Astrocyte (in vitro differentiated cells and primary cell): ENCODE measurements at regions not wholly inside any gene's neighbourhood (a gene's known extent, or its start where the extent isn't known, plus 50 kb on each side); places are given as distances from the start of the nearest gene placed in this dataset.

Experiments
- DNase-seq: peaks from one replicate; pipeline ENCODE4 v3.0.0-alpha.2; 2010; ENCODE audit warnings: low read depth
- FAIRE-seq: peaks from 2 replicates; lab custom pipeline; 2011; peaks lifted over from hg19 to GRCh38; lab: Jason Lieb, UNC
- H2AFZ ChIP-seq: 2 replicates; pipeline ENCODE4 v1.6.0; 2012; ENCODE audit warnings: low read depth, low read length, inconsistent platforms
- H3K27ac ChIP-seq: 2 replicates; pipeline ENCODE4 v1.5.1; 2011; ENCODE audit warnings: low read depth, low read length, inconsistent platforms
- H3K27me3 ChIP-seq: 2 replicates; pipeline ENCODE4 v1.6.0; 2011; ENCODE audit warnings: low read length, inconsistent platforms; ENCODE audit not compliant: insufficient read depth
- H3K36me3 ChIP-seq: 2 replicates; pipeline ENCODE4 v1.5.1; 2011; ENCODE audit warnings: low read length, inconsistent platforms; ENCODE audit not compliant: insufficient read depth
- H3K4me1 ChIP-seq: 2 replicates; pipeline ENCODE4 v1.5.1; 2011; ENCODE audit warnings: low read length, inconsistent platforms; ENCODE audit not compliant: insufficient read depth
- H3K4me2 ChIP-seq: 2 replicates; pipeline ENCODE4 v1.6.0; 2012; ENCODE audit warnings: low read length, inconsistent platforms
- H3K4me3 ChIP-seq: 2 replicates; pipeline ENCODE4 v1.5.1; 2011; ENCODE audit warnings: low read depth, mild to moderate bottlenecking, low read length, inconsistent platforms; ENCODE audit not compliant: insufficient read depth
- H3K79me2 ChIP-seq: 2 replicates; pipeline ENCODE4 v1.6.0; 2012; ENCODE audit warnings: mild to moderate bottlenecking, low read length, inconsistent platforms; ENCODE audit not compliant: insufficient read depth
- H3K9ac ChIP-seq: 2 replicates; pipeline ENCODE4 v1.6.0; 2012; ENCODE audit warnings: mild to moderate bottlenecking, low read length, inconsistent platforms
- H3K9me3 ChIP-seq: 2 replicates; pipeline ENCODE4 v1.5.1; 2012; ENCODE audit warnings: low read depth, mild to moderate bottlenecking, low read length, inconsistent platforms; ENCODE audit not compliant: insufficient read depth
- H4K20me1 ChIP-seq: 2 replicates; pipeline ENCODE4 v1.6.0; 2012; ENCODE audit warnings: low read length, inconsistent platforms; ENCODE audit not compliant: insufficient read depth
- H3K27ac Mint-ChIP-seq: one replicate; pipeline ENCODE4 v1.8.0; 2021; ENCODE audit warnings: mild to moderate bottlenecking, mixed read lengths; ENCODE audit not compliant: unreplicated experiment
- H3K27me3 Mint-ChIP-seq: one replicate; pipeline ENCODE4 v1.8.0; 2021; ENCODE audit warnings: low read depth, mixed read lengths; ENCODE audit not compliant: unreplicated experiment
- H3K36me3 Mint-ChIP-seq: one replicate; pipeline ENCODE4 v1.8.0; 2021; ENCODE audit warnings: low read depth, mixed read lengths; ENCODE audit not compliant: unreplicated experiment
- H3K4me1 Mint-ChIP-seq: one replicate; pipeline ENCODE4 v1.8.0; 2021; ENCODE audit warnings: low read depth, mixed read lengths; ENCODE audit not compliant: unreplicated experiment
- H3K4me3 Mint-ChIP-seq: one replicate; pipeline ENCODE4 v1.8.0; 2021; ENCODE audit warnings: mild to moderate bottlenecking, moderate library complexity, mixed read lengths; ENCODE audit not compliant: unreplicated experiment
- H3K9me3 Mint-ChIP-seq: one replicate; pipeline ENCODE4 v1.8.0; 2021; ENCODE audit warnings: mild to moderate bottlenecking, mixed read lengths; ENCODE audit not compliant: unreplicated experiment
- CTCF ChIP-seq: IDR thresholded peaks from 2 replicates; pipeline ENCODE4 v1.5.1; 2011; ENCODE audit warnings: low read depth, mild to moderate bottlenecking, inconsistent platforms, low read length, moderate library complexity; ENCODE audit not compliant: insufficient read depth
- EZH2 ChIP-seq: IDR thresholded peaks from 2 replicates; pipeline ENCODE4 v1.6.1; 2012; ENCODE audit warnings: mild to moderate bottlenecking, low read length, inconsistent platforms; ENCODE audit not compliant: insufficient read depth

GRCh38 chr20:55696520-55696919 lies 308.8 kb downstream of the CBLN4 start:
- no peaks in the 10 kb centered on the region for H3K27me3 ChIP-seq
- DNase-seq (no peak), FAIRE-seq (no peak)
- H3K9me3 ChIP-seq = peaks cover 3% of the 10 kb centered on the region
- no peaks in the 10 kb centered on the region for H4K20me1 ChIP-seq
- no peaks in the 10 kb centered on the region for H3K79me2 ChIP-seq
- Mint-ChIP-seq H3K36me3 (no peaks in the 10 kb centered on the region), H3K4me3 (no peak overlapping the region), H3K4me1 (no peaks in the 10 kb centered on the region), H3K27me3 (no peaks in the 10 kb centered on the region), H3K27ac (no peak overlapping the region), H3K9me3 (peaks cover 5% of the 10 kb centered on the region)
- no peak overlapping the region for H2AFZ ChIP-seq
- no peak overlapping the region for H3K27ac ChIP-seq
- no peaks in the 10 kb centered on the region for H3K36me3 ChIP-seq
- no peak overlapping the region for H3K4me2 ChIP-seq
- no peak overlapping the region for H3K9ac ChIP-seq
- TF ChIP-seq CTCF = no peak
- no peak for TF ChIP-seq EZH2
- no peak overlapping the region for H3K4me3 ChIP-seq
- H3K4me1 ChIP-seq = no peaks in the 10 kb centered on the region

GRCh38 chr20:55693641-55694040 lies 311.7 kb downstream of the CBLN4 start:
- Histone ChIP-seq H4K20me1 (no peaks in the 10 kb centered on the region), H3K79me2 (no peaks in the 10 kb centered on the region), H3K9ac (no peak overlapping the region), H3K4me1 (no peaks in the 10 kb centered on the region), H3K4me2 (no peak overlapping the region), H2AFZ (no peak overlapping the region), H3K27ac (no peak overlapping the region), H3K9me3 (no peaks in the 10 kb centered on the region), H3K36me3 (no peaks in the 10 kb centered on the region), H3K4me3 (no peak overlapping the region), H3K27me3 (no peaks in the 10 kb centered on the region)
- H3K27ac Mint-ChIP-seq = no peak overlapping the region
- no peaks in the 10 kb centered on the region for H3K4me1 Mint-ChIP-seq
- FAIRE-seq (no peak), DNase-seq (no peak)
- H3K27me3 Mint-ChIP-seq = no peaks in the 10 kb centered on the region
- H3K9me3 Mint-ChIP-seq = peaks cover 3% of the 10 kb centered on the region
- no peak overlapping the region for H3K4me3 Mint-ChIP-seq
- TF ChIP-seq EZH2 (no peak), CTCF (no peak)
- no peaks in the 10 kb centered on the region for H3K36me3 Mint-ChIP-seq

DNA sequence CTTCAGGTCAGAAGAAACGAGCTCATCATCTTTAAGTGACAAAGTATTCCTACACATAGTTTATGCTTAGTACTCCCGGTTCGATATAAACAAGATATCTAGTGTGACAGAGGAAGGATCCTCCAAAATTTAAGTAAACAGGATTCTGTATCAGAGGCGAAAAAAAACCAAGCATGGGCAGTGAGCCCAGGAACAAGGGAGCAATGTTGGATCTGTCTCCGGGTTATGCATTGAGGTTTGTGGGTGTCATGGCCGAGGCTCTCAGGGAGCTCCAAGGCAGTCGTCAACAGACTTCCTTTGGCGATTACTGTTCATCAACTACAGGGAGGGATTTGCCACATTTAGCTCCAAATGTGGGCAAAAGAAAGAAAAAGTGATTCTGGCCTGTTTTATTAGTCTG lies 319.5 kb downstream of the CBLN4 start:
- FAIRE-seq = no peak

More for the DNA sequence above, 319.5 kb downstream of the CBLN4 start:
- Histone ChIP-seq H3K36me3 (no peaks in the 10 kb centered on the region), H3K9me3 (no peaks in the 10 kb centered on the region), H2AFZ (no peak overlapping the region), H3K27me3 (no peaks in the 10 kb centered on the region), H3K9ac (no peak overlapping the region), H3K4me3 (no peak overlapping the region), H3K4me1 (no peaks in the 10 kb centered on the region), H4K20me1 (no peaks in the 10 kb centered on the region), H3K4me2 (no peak overlapping the region), H3K27ac (no peak overlapping the region), H3K79me2 (no peaks in the 10 kb centered on the region)
- no peaks in the 10 kb centered on the region for H3K36me3 Mint-ChIP-seq
- TF ChIP-seq EZH2 (no peak), CTCF (no peak)
- H3K4me1 Mint-ChIP-seq = no peaks in the 10 kb centered on the region
- no peaks in the 10 kb centered on the region for H3K27me3 Mint-ChIP-seq
- DNase-seq = no peak
- no peak overlapping the region for H3K4me3 Mint-ChIP-seq
- H3K9me3 Mint-ChIP-seq = no peaks in the 10 kb centered on the region
- no peak overlapping the region for H3K27ac Mint-ChIP-seq
